IMR-90 (cell line): ENCODE measurements at regions not wholly inside any gene's neighbourhood (a gene's known extent, or its start where the extent isn't known, plus 50 kb on each side); places are given as distances from the start of the nearest gene placed in this dataset.
"Not testable (repeated sequence)": the region's sequence is repeated elsewhere in the genome, so short reads cannot be mapped to it uniquely, and the experiment has no call there.

Source experiments
- ATAC-seq: fragments of 200-7000 bp; cut with Tn5 transposase; 2 replicates; pipeline ENCODE4 v1.9.1; 2020; ENCODE audit warnings: low read depth, mild to moderate bottlenecking, moderate library complexity
- BruUV-seq: library from RNA; stranded (reverse); fragments of 400-500 nt; replicated peaks from 2 replicates; lab custom pipeline; 2021; lab: Mats Ljungman, UMichigan
- CTCF ChIA-PET: fragments of 300-600 bp; formaldehyde crosslinking; extraction: SDS; loops from one replicate; lab custom pipeline; 2021; ENCODE audit warnings: antibody characterized with exemption; lab: Yijun Ruan, JAX
- POLR2A ChIA-PET: fragments of 300-600 bp; sonication (Branson Sonifier 250); formaldehyde crosslinking; loops from one replicate; lab custom pipeline; 2022; ENCODE audit warnings: antibody characterized with exemption; ENCODE audit not compliant: unreplicated experiment; lab: Charles Lee
- DNase-seq: peaks from one replicate; pipeline ENCODE4 v3.0.0; 2013
- H2AFZ ChIP-seq: replicated peaks from 2 replicates; pipeline ENCODE3; 2013; ENCODE audit warnings: low read length, mild to moderate bottlenecking; ENCODE audit not compliant: poor library complexity
- H2AK5ac ChIP-seq: 2 replicates; pipeline ENCODE4 v1.6.1; 2013; ENCODE audit warnings: low read depth, low read length, inconsistent platforms
- H2AK9ac ChIP-seq: replicated peaks from 2 replicates; pipeline ENCODE3; 2013; ENCODE audit warnings: mild to moderate bottlenecking, low read depth, low read length, moderate library complexity; ENCODE audit not compliant: poor library complexity
- H2BK120ac ChIP-seq: 2 replicates; pipeline ENCODE4 v1.6.1; 2013; ENCODE audit warnings: low read depth, low read length, inconsistent platforms
- H2BK15ac ChIP-seq: 3 replicates; pipeline ENCODE4 v1.6.1; 2013; ENCODE audit warnings: low read depth, low read length, inconsistent platforms
- H2BK20ac ChIP-seq: 2 replicates; pipeline ENCODE4 v1.6.1; 2013; ENCODE audit warnings: low read depth, mild to moderate bottlenecking, inconsistent platforms, low read length, moderate library complexity
- H2BK5ac ChIP-seq: 2 replicates; pipeline ENCODE4 v1.6.1; 2013; ENCODE audit warnings: mild to moderate bottlenecking, low read depth, low read length, inconsistent platforms; ENCODE audit not compliant: poor library complexity, severe bottlenecking
- H3K14ac ChIP-seq: replicated peaks from 2 replicates; pipeline ENCODE4 v1.6.1; 2013; ENCODE audit warnings: low read depth, low read length, inconsistent platforms
- H3K18ac ChIP-seq: 2 replicates; pipeline ENCODE4 v1.6.1; 2013; ENCODE audit warnings: low read depth, low read length, control low read depth
- H3K23ac ChIP-seq: 2 replicates; pipeline ENCODE4 v1.6.1; 2013; ENCODE audit warnings: low read depth, low read length, inconsistent platforms
- H3K27ac ChIP-seq: 2 replicates; pipeline ENCODE4 v1.5.1; 2013; ENCODE audit warnings: mild to moderate bottlenecking, control low read depth, low read length; ENCODE audit not compliant: insufficient read depth
- H3K27me3 ChIP-seq: 2 replicates; pipeline ENCODE4 v1.6.1; 2013; ENCODE audit warnings: low read length; ENCODE audit not compliant: control insufficient read depth, insufficient read depth
- H3K36me3 ChIP-seq: 2 replicates; pipeline ENCODE4 v1.6.1; 2013; ENCODE audit warnings: low read length, mixed read lengths; ENCODE audit not compliant: control insufficient read depth, insufficient read depth
- H3K4ac ChIP-seq: 2 replicates; pipeline ENCODE4 v1.6.1; 2013; ENCODE audit warnings: low read depth, low read length, inconsistent platforms
- H3K4me1 ChIP-seq: 2 replicates; pipeline ENCODE4 v1.6.1; 2013; ENCODE audit warnings: low read length, mixed read lengths; ENCODE audit not compliant: control insufficient read depth, insufficient read depth
- H3K4me2 ChIP-seq: 2 replicates; pipeline ENCODE4 v1.6.1; 2013; ENCODE audit warnings: low read depth, mild to moderate bottlenecking, control low read depth, low read length, moderate library complexity
- H3K4me3 ChIP-seq: 2 replicates; pipeline ENCODE4 v1.5.1; 2013; ENCODE audit warnings: low read depth, mild to moderate bottlenecking, control low read depth, low read length, moderate library complexity; ENCODE audit not compliant: insufficient read depth
- H3K56ac ChIP-seq: 2 replicates; pipeline ENCODE4 v1.6.1; 2013; ENCODE audit warnings: low read length, inconsistent platforms; ENCODE audit not compliant: insufficient read depth; ENCODE audit errors: extremely low read depth
- H3K79me1 ChIP-seq, 2 experiments: 2 replicates each; pipeline ENCODE4 v1.6.1; 2013; ENCODE audit warnings: low read length in 2 of 2, inconsistent platforms in 1 of 2, low read depth in 1 of 2
- H3K9ac ChIP-seq: 2 replicates; pipeline ENCODE4 v1.6.1; 2013; ENCODE audit warnings: low read depth, low read length, control low read depth
- H3K9me1 ChIP-seq: 2 replicates; pipeline ENCODE4 v1.6.1; 2013; ENCODE audit warnings: low read length, inconsistent platforms; ENCODE audit not compliant: insufficient read depth
- H3K9me3 ChIP-seq: 2 replicates; pipeline ENCODE4 v1.6.1; 2013; ENCODE audit warnings: low read length; ENCODE audit not compliant: control insufficient read depth, insufficient read depth
- H4K20me1 ChIP-seq: 2 replicates; pipeline ENCODE4 v1.6.1; 2013; ENCODE audit warnings: low read length, inconsistent platforms; ENCODE audit not compliant: insufficient read depth
- H4K5ac ChIP-seq: 2 replicates; pipeline ENCODE4 v1.6.1; 2013; ENCODE audit warnings: mild to moderate bottlenecking, low read depth, low read length, control low read depth
- H4K8ac ChIP-seq, 2 experiments: 2 replicates each; pipeline ENCODE4 v1.6.1; 2013; ENCODE audit warnings: low read depth in 2 of 2, low read length in 2 of 2, control low read depth in 1 of 2, inconsistent platforms in 1 of 2
- H4K91ac ChIP-seq: 2 replicates; pipeline ENCODE4 v1.6.1; 2013; ENCODE audit warnings: low read depth, low read length, inconsistent platforms; ENCODE audit not compliant: insufficient read depth
- WGBS, 2 experiments: methylation state at CpG; one replicate each; pipeline versions ENCODE4 v1.1.5 to v1.1.7; 2013; ENCODE audit warnings: missing lambda C conversion rate in 2 of 2; ENCODE audit not compliant: insufficient read length in 1 of 2; ENCODE audit errors: extremely low coverage in 2 of 2; 5-methylcytosine and 5-hydroxymethylcytosine counted together
- dilution Hi-C: fragments of 300-500 bp; cut with HindIII; formaldehyde crosslinking; loops from one replicate; pipeline ENCODE4 v1.14.3; 2018; ENCODE audit warnings: low sequenced_read_pairs; ENCODE audit not compliant: unreplicated experiment
- in situ Hi-C: fragments of 300-500 bp; cut with MboI; formaldehyde crosslinking; loops from 3 replicates; pipeline ENCODE4 v1.14.3; 2019; ENCODE audit warnings: low sequenced_read_pairs, inconsistent platforms, mixed read lengths
- intact Hi-C: fragments of 100-400 bp; cut with micrococcal nuclease; formaldehyde crosslinking; loops from 2 replicates; pipeline ENCODE4 v1.10.0; 2022

DNA sequence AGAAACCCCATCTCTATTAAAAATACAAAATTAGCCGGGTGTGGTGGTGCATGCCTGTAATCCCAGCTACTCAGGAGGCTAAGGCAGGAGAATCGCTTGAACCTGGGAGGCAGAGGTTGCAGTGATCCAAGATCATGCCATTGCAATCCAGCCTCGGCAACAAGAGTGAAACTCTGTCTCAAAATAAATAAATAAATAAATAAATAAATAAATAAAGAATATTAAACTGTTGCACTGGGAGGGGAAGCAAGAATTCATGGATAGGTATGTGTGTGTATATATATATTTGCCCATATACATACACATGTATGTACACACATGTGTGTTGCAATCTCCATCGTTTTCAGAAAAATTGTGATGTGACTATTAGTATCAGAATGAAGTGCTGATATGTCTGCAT, 231.4 kb downstream of the CPS1 start:
- intact Hi-C loops, H3K27ac ChIP-seq, H3K18ac ChIP-seq, H4K5ac ChIP-seq, H2AK5ac ChIP-seq, H3K4me2 ChIP-seq, H2AFZ ChIP-seq, H2AK9ac ChIP-seq, H3K9ac ChIP-seq, BruUV-seq, H4K91ac ChIP-seq, H2BK5ac ChIP-seq, dilution Hi-C loops, H4K20me1 ChIP-seq, H3K4ac ChIP-seq, H2BK15ac ChIP-seq, H3K56ac ChIP-seq, DNase-seq, H3K79me1 ChIP-seq, ATAC-seq, H2BK20ac ChIP-seq, H3K9me1 ChIP-seq, in situ Hi-C loops, H3K4me3 ChIP-seq, POLR2A ChIA-PET, H3K14ac ChIP-seq, H2BK120ac ChIP-seq, H4K8ac ChIP-seq, H3K23ac ChIP-seq, H3K36me3 ChIP-seq, CTCF ChIA-PET, H3K27me3 ChIP-seq, H3K4me1 ChIP-seq: not testable (repeated sequence)
- H3K9me3 ChIP-seq = peaks cover 11% of the 10 kb centered on the region
- no CpG with 5 or more reads among the region's 4 CpGs for WGBS, 2 experiments
